Cortex of kidney (tissue), 1 donor: ENCODE measurements at regions not wholly inside any gene's neighbourhood (a gene's known extent, or its start where the extent isn't known, plus 50 kb on each side); places are given as distances from the start of the nearest gene placed in this dataset.

Source experiments
- DNase-seq: peaks from one replicate; lab custom pipeline; 2025; lab: John Stamatoyannopoulos, UW

GRCh38 chr11:15882876-15883454, 473.4 kb downstream of the SOX6 start:
- no peak for DNase-seq

DNA sequence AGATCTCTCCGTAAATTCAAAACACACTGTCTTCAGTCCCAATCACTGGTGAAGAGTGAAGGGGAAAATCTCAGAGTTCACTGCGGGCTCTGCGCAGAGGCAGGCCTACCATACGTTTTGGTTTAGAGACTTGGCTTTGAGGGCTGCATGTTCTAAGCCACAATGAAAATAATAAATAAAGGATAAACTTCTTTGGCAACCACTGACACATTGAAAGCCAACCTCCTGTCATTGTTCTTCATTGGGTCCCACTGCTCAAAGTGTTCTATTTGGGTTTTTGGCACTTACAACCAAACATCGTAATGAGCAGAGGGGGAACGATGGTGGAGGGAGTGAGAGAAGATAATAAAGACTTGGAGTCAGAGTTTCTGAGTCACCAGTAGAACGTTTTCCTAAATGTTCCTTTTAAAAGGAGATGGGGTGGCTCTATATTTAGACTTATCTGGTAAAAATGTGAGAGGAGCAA, 472.9 kb downstream of the SOX6 start:
- DNase-seq = no peak

GRCh38 chr11:15884141-15884540, 472.2 kb downstream of the SOX6 start:
- no peak for DNase-seq

DNA sequence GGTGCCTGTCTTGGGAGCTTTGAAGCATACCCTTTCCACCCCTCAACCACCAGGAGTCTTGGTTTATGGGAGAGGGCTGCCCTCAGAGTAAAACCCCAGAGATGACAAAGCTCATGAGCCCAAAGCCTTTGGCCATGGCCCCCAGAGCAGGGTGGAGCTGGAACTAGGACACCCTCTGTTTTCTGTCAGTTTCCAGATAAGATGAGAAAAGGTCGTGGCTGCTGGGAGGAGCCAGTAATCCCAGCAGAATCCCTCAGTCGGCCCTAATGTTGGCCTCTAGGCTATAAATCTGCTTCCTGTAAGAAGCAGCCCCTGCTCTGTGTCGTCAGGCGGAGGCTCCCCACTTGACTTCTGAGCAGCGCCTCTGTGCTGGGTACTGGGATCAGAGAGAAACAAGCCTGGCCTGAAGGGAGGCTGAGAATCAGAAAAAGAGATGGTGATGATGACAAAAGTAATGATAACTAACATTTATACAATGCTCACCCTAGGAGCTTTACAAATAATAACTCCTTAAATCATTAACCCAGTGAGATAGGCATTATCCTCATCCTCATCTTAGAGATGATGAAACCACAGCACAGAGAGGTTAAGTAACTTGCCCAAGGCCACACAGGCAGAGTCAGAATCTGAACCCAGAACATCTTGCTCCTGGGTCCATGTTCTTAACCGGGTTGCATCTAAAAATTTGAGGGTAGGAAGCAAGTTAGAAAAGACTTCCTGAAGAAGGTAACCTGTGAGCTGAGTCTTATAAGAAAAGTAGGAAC, 471.4 kb downstream of the SOX6 start:
- no peak for DNase-seq

- no peak for DNase-seq
Observed at GRCh38 chr11:15885854-15886253, 470.5 kb downstream of the SOX6 start.

DNA sequence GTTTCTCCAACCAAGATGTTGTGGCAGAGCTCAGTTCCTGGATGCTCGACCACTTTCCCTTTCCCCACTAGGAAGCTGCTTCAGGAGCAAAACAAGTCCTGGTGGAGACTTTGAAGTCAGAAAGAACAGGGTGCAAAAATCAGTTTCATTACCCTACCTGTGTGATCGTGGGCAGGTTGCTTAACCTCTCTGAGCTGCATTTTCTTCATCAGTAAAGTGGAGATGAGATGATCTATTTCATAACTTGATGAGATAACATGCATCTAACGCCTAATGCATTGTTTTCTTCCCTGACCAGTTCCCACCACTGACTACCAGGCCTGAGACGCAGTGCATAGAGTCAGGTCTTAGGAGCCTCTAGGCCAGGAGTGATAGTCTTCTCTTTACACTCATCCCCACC, 470.0 kb downstream of the SOX6 start:
- no peak for DNase-seq

DNA sequence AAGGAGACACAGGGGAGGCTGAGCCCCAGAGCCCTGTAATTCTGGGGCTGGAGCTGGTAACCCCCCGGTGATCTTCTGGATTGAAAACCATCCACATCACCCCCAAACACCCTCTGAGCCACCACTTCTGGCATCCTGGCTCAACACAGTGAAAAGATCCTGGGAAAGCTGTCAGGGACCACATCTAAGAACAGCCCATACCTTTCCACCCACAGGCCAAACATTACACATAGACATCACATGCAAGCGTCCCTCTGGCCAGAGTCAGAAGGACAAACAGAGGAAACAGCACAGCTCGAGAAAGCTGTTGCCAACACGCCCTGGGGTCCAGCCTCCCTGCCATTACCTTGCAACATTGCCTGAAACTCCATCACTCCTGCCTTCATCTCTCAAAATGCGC, 469.5 kb downstream of the SOX6 start:
- DNase-seq = no peak

- no peak for DNase-seq
Observed at GRCh38 chr11:15888556-15889345, 467.6 kb downstream of the SOX6 start.

- DNase-seq = no peak
Observed at GRCh38 chr11:15889363-15890030, 466.8 kb downstream of the SOX6 start.

DNA sequence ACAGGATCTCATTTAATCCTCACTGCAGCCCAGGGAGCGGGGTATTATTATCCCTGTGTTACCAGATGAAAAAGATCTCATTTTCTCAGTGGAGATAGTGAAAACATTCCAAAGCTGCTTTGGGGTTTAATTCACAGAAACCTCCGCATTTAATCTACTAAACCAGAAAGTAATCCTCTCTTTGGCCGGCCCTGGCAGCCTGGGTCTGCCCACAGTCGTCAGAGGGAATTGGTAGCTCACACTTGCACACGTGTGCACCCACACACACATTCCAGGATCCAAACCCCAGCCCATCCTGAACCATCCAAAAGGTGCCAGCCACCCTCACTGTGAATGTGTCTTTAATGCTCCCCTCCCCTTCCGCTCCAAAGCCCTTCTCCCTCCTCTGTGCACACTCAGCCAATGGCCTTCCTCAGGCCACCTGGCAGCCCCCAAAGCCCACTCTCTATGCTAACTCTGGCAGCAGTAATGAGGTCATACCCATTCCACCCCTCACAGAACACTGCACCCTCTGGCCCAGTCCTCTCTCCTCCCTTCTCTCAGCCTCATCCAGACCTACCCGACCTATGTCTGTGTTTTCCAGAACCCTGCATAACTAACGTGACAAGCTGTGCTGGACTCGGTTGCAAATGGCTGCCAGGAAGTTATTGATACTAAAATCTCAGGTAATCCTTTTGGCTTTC, 466.2 kb downstream of the SOX6 start:
- DNase-seq = no peak

DNA sequence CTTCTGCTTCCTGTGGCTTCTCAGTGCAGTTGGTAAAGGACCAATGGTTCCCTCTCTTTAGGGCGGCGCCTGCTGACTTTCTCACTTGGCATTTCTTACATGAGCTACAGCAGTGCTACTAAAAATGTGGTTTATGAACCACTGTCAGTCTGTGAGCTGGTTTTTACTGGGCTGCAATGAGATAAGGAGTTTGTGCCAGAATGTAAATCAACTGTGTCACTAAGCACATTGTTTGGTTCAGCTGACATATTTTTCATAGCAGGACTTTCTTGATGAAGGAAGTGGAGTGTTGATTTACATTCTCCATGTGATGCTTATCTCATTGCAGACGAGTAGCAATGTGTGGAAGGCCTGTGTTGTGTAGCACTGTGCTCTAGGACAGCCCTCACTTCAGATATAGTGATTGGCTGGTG, 463.3 kb downstream of the SOX6 start:
- DNase-seq = no peak

DNA sequence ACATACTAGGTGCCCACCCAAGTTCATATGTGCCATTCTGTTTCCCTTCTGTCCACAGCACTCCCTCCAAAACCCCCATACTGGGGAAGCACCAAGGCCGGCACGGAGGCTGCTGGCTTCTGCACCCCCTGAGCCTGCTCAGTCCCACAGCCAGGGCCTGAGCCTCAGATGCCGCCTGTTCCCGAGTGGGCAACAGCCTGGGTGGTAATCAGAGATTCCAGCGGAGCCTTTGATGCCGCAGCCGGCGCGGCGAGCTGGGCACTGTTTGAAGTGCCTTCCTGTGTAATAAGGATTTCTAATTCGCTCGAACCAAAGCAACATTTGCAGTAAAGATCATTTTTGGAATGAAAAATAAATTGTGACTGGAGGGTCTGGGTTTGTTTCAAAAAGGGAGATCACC, 460.3 kb downstream of the SOX6 start:
- no peak for DNase-seq

DNA sequence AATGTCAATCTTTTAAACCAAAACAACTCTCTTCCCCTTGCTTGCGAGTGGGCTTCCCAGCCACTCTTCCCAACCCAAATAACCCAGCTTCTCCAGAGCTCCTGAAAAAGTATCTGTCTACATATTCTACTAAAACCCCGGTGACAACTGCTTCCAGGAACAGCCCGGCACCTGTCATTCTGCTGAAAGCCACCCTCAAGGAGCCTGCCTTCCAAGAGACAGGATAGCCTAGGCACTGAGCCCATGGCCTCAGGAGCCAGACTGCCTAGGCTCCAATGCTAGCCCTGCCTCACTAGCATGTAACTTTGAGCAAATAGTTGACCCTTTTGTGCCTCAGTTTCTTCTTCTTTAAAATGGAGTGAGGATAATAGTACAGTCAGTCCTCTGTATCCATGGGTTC, 459.8 kb downstream of the SOX6 start:
- DNase-seq = no peak

- no peak for DNase-seq
Observed at GRCh38 chr11:15897211-15897960, 459.0 kb downstream of the SOX6 start.

GRCh38 chr11:15901054-15901453, 455.3 kb downstream of the SOX6 start:
- no peak for DNase-seq

DNA sequence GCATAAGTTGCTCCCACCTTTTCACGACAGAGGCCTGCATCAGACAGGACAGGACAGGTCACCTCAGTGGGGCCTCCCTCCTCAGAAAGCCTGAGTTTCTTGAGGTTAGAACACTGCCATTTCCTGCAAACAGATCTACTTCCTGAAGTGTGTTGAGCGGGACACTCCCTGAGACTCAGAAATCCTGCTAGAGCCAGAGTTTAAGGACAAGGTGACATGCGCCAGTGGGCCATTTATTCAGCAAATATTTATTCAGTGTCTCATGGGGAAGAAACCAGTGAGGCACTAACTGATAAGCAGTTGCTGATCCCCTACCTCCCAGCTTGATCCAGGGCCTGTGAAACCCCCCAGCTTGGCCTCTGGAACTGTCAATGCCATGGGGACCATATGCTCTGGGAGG, 454.6 kb downstream of the SOX6 start:
- DNase-seq = no peak

GRCh38 chr11:15903246-15903645, 453.1 kb downstream of the SOX6 start:
- DNase-seq = no peak

GRCh38 chr11:15905366-15906104, 450.8 kb downstream of the SOX6 start:
- no peak for DNase-seq

GRCh38 chr11:15906481-15907035, 449.8 kb downstream of the SOX6 start:
- no peak for DNase-seq

DNA sequence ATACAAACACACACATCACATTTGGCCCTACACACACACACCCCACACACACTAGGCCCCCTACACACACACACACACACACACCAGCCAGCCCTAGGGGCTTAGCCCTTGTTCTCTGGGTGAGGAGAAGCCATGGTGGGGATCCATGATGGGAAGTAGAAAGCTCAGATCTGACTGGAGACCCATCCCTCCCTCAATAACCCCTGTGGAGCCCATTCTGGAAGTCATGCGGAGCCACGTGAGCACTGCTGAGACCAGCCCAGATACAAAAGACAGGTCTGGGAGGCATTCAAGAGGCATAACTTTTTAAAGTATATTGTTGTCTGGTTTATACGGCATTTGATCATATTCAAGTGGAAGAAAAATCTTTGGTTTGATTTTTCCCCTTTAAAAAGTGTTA, 448.5 kb downstream of the SOX6 start:
- no peak for DNase-seq
